Ishikawa (cell line): ENCODE measurements at regions not wholly inside any gene's neighbourhood (a gene's known extent, or its start where the extent isn't known, plus 50 kb on each side); places are given as distances from the start of the nearest gene placed in this dataset.

Experiments
- EP300 ChIP-seq: IDR thresholded peaks from 2 replicates; pipeline ENCODE4 v1.6.1; 2012; ENCODE audit warnings: borderline replicate concordance
- TF ChIP-seq, protein P1 (sequence below): IDR thresholded peaks from 2 replicates; pipeline ENCODE4 v1.6.1; 2012

DNA sequence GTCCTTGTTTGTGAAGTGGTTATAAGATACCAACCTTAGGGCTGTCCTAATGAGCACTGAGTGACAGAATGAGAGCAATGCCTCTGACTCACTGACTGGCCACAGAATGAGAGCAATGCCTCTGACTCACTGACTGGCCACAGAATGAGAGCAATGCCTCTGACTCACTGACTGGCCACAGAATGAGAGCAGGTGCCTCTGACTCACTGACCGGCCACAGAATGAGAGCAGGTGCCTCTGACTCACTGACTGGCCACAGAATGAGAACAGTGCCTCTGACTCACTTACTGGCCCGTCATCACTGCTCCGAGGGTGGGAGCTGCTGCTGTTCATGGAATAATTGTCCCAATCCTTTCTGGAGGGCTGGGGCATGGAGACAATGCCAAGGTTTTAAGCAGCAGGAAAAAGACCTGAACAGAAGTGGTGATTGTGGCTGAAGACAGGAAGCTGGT is 265.2 kb upstream of the PPP2R2D start:
- TF ChIP-seq EP300 = no peak
- TF ChIP-seq, protein P1, sequence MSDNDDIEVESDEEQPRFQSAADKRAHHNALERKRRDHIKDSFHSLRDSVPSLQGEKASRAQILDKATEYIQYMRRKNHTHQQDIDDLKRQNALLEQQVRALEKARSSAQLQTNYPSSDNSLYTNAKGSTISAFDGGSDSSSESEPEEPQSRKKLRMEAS = no peak
